ENCODE measurements at regions not wholly inside any gene's neighbourhood (a gene's known extent, or its start where the extent isn't known, plus 50 kb on each side); places are given as distances from the start of the nearest gene placed in this dataset.

DNA sequence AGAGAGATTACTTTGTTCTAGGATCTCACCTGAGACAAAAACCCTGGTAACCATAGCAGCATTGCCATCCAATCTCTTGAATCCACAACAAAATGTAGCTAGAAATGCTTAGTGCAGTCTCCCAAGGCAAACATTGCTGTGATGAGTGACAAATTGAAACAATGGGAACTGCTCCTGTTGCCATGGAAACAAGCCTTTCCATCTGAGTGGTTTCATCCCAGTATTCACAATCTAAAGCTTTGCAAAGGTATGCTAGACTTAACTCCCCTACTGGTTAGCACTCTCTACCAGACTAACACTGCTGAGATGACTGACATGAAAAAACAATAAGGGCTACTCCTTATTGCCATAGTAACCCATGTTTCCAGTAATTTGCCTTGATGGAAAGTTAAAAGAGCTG, 172.6 kb upstream of the CNTN3 start:
- H3K4me1 ChIP-seq (ENCODE audit: control insufficient read depth in 2 of 2, insufficient read depth in 1 of 2, low read depth in 1 of 2, low read length in 2 of 2), result peaks cover 2 to 19% of the 10 kb centered on the region in 2 donors
- H3K4ac ChIP-seq (ENCODE audit: low read length), result no peak overlapping the region
- H3K27me3 ChIP-seq (ENCODE audit: control insufficient read depth in 3 of 3, insufficient read depth in 3 of 3, low read depth in 1 of 3, low read length in 3 of 3), result peaks cover 0 to 2% (median 0%) of the 10 kb centered on the region in 3 experiments
- no peak overlapping the region for H3K9ac ChIP-seq (ENCODE audit: low read depth, low read length, poor library complexity)
- H2BK5ac ChIP-seq (ENCODE audit: low read length), result no peak overlapping the region
- DNase-seq (ENCODE audit: low spot score), result peak; percentile 51
- H3K4me3 ChIP-seq (ENCODE audit: low read length in 2 of 2), result no peak overlapping the region
- no peak overlapping the region for H2BK120ac ChIP-seq (ENCODE audit: low read depth, low read length)
- no peak overlapping the region for H4K8ac ChIP-seq (ENCODE audit: low read depth, low read length)
- no peaks in the 10 kb centered on the region for H3K9me3 ChIP-seq (replicated peaks in 1 of 2; ENCODE audit: control insufficient read depth in 2 of 2, insufficient read depth in 1 of 2, low read depth in 1 of 2, low read length in 2 of 2)
- H3K27ac ChIP-seq (replicated peaks; ENCODE audit: low read length), result no peak overlapping the region
- H3K14ac ChIP-seq (ENCODE audit: low read length), result no peak overlapping the region
- H3K23ac ChIP-seq (ENCODE audit: low read depth, low read length, poor library complexity), result no peak overlapping the region
- H2AFZ ChIP-seq (ENCODE audit: low read length), result no peak overlapping the region
- no peak overlapping the region for H2BK15ac ChIP-seq (ENCODE audit: low read length)
- no peak overlapping the region for H2AK5ac ChIP-seq (ENCODE audit: low read depth, low read length)
- H3K4me2 ChIP-seq (ENCODE audit: insufficient read depth, low read length, poor library complexity, severe bottlenecking), result no peak overlapping the region
- no peaks in the 10 kb centered on the region for H3K79me1 ChIP-seq (ENCODE audit: low read depth, low read length)
- H3K18ac ChIP-seq (ENCODE audit: low read length), result no peak overlapping the region
- H4K91ac ChIP-seq (ENCODE audit: low read depth, low read length, poor library complexity), result no peak overlapping the region
- no peaks in the 10 kb centered on the region for H3K36me3 ChIP-seq (replicated peaks in 1 of 2; ENCODE audit: control insufficient read depth in 2 of 2, insufficient read depth in 2 of 2, low read length in 2 of 2)
- no peak overlapping the region for H2BK12ac ChIP-seq (ENCODE audit: low read length)

DNA sequence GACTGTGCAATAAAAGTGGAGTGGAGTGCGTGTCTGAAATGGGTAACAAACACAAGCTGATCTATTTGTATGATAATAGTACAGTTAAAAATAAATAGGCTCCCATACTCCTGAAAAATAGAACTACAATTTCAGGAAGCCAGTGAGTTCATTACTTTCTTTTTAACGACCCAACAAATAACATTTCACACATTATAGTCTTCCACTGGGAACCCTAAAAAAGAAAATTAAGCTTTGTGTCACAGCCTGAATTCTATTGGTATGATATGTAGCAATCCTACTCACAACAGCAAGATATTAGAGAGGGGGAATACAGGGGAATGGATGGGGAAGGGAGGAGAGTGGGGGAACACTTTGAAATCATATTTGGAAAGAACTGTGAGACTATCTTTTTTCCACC, 156.9 kb upstream of the CNTN3 start:
- Histone ChIP-seq H3K4me1 (ENCODE audit: control insufficient read depth in 2 of 2, insufficient read depth in 1 of 2, low read depth in 1 of 2, low read length in 2 of 2) (peaks cover 0 to 2% of the 10 kb centered on the region in 2 donors), H3K9ac (ENCODE audit: low read depth, low read length, poor library complexity) (no peak overlapping the region), H2BK15ac (ENCODE audit: low read length) (no peak overlapping the region), H2AK5ac (ENCODE audit: low read depth, low read length) (no peak overlapping the region), H4K91ac (ENCODE audit: low read depth, low read length, poor library complexity) (no peak overlapping the region), H3K14ac (ENCODE audit: low read length) (no peak overlapping the region), H3K27ac (replicated peaks; ENCODE audit: low read length) (no peak overlapping the region), H2AFZ (ENCODE audit: low read length) (no peak overlapping the region), H2BK120ac (ENCODE audit: low read depth, low read length) (no peak overlapping the region), H3K4me2 (ENCODE audit: insufficient read depth, low read length, poor library complexity, severe bottlenecking) (no peak overlapping the region), H3K23ac (ENCODE audit: low read depth, low read length, poor library complexity) (no peak overlapping the region), H3K18ac (ENCODE audit: low read length) (no peak overlapping the region), H3K79me1 (ENCODE audit: low read depth, low read length) (no peaks in the 10 kb centered on the region), H3K4me3 (ENCODE audit: low read length in 2 of 2) (no peak overlapping the region), H3K4ac (ENCODE audit: low read length) (no peak overlapping the region), H3K36me3 (replicated peaks in 1 of 2; ENCODE audit: control insufficient read depth in 2 of 2, insufficient read depth in 2 of 2, low read length in 2 of 2) (no peaks in the 10 kb centered on the region), H2BK12ac (ENCODE audit: low read length) (no peak overlapping the region), H4K8ac (ENCODE audit: low read depth, low read length) (no peak overlapping the region), H3K9me3 (replicated peaks in 1 of 2; ENCODE audit: control insufficient read depth in 2 of 2, insufficient read depth in 1 of 2, low read depth in 1 of 2, low read length in 2 of 2) (no peaks in the 10 kb centered on the region), H3K27me3 (ENCODE audit: control insufficient read depth in 3 of 3, insufficient read depth in 3 of 3, low read depth in 1 of 3, low read length in 3 of 3) (no peaks in the 10 kb centered on the region), H2BK5ac (ENCODE audit: low read length) (no peak overlapping the region)
- no peak for DNase-seq (ENCODE audit: low spot score)
- WGBS, 2 donors (ENCODE audit: extremely low coverage in 2 of 2, insufficient read length in 2 of 2, insufficient replicate concordance in 1 of 2), result no CpG with 5 or more reads among the region's 2 CpGs

DNA sequence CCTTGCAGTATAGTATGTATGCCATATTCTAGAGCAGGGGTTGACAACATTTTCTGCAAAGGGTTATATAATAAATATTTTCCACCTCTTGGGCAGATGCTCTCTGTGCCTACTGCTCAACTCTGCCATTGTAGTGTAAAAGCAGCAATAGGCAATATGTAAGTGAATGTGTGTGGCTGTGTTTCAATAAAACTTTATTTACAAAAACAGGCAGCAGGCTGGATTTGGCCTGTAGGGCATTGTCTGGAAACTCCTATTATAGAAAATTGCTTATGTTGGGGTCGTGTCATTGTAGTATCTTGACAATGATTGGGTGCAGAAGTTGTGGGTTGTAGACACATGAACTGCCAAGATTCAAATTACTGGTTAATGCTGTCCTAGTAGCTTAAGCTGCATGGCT, 153.6 kb upstream of the CNTN3 start:
- H3K4me1 ChIP-seq (ENCODE audit: control insufficient read depth in 2 of 2, insufficient read depth in 1 of 2, low read depth in 1 of 2, low read length in 2 of 2), result peaks cover 0 to 2% of the 10 kb centered on the region in 2 donors
- no peak overlapping the region for H3K14ac ChIP-seq (ENCODE audit: low read length)
- H2BK15ac ChIP-seq (ENCODE audit: low read length), result no peak overlapping the region
- H3K4ac ChIP-seq (ENCODE audit: low read length), result no peak overlapping the region
- H3K4me2 ChIP-seq (ENCODE audit: insufficient read depth, low read length, poor library complexity, severe bottlenecking), result no peak overlapping the region
- H3K18ac ChIP-seq (ENCODE audit: low read length), result no peak overlapping the region
- H2BK120ac ChIP-seq (ENCODE audit: low read depth, low read length), result no peak overlapping the region
- H3K27ac ChIP-seq (replicated peaks; ENCODE audit: low read length), result no peak overlapping the region
- no peaks in the 10 kb centered on the region for H3K79me1 ChIP-seq (ENCODE audit: low read depth, low read length)
- H3K4me3 ChIP-seq (ENCODE audit: low read length in 2 of 2), result no peak overlapping the region
- no peak for DNase-seq (ENCODE audit: low spot score)
- H2AFZ ChIP-seq (ENCODE audit: low read length), result peak overlapping the region; percentile 7
- H3K9ac ChIP-seq (ENCODE audit: low read depth, low read length, poor library complexity), result no peak overlapping the region
- peaks cover 0 to 2% of the 10 kb centered on the region in 2 donors for H3K9me3 ChIP-seq (replicated peaks in 1 of 2; ENCODE audit: control insufficient read depth in 2 of 2, insufficient read depth in 1 of 2, low read depth in 1 of 2, low read length in 2 of 2)
- no peaks in the 10 kb centered on the region for H3K27me3 ChIP-seq (ENCODE audit: control insufficient read depth in 3 of 3, insufficient read depth in 3 of 3, low read depth in 1 of 3, low read length in 3 of 3)
- no CpG with 5 or more reads among the region's 1 CpG for WGBS, 2 donors (ENCODE audit: extremely low coverage in 2 of 2, insufficient read length in 2 of 2, insufficient replicate concordance in 1 of 2)
- no peak overlapping the region for H4K8ac ChIP-seq (ENCODE audit: low read depth, low read length)
- H3K36me3 ChIP-seq (replicated peaks in 1 of 2; ENCODE audit: control insufficient read depth in 2 of 2, insufficient read depth in 2 of 2, low read length in 2 of 2), result no peaks in the 10 kb centered on the region
- H2AK5ac ChIP-seq (ENCODE audit: low read depth, low read length), result no peak overlapping the region
- H4K91ac ChIP-seq (ENCODE audit: low read depth, low read length, poor library complexity), result no peak overlapping the region
- no peak overlapping the region for H2BK12ac ChIP-seq (ENCODE audit: low read length)
- no peak overlapping the region for H3K23ac ChIP-seq (ENCODE audit: low read depth, low read length, poor library complexity)
- no peak overlapping the region for H2BK5ac ChIP-seq (ENCODE audit: low read length)

DNA sequence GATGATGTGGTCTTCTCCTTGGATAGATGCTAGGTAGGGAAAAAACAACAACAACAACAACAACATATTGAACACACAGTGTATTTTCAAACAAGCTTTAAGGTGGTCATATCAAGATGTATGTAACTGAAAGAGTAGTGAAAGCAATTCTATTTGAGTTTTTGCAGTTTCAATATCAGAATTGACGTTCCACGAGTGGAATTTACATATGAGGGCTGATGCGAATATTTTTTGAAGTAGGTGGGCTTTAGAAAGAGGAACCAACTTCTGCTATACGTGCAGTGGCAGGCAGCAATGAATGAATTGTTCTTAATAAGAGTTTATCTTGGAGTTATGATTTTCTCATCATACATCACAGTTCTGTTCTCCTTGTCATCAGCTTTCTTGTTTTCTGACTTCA, 151.9 kb upstream of the CNTN3 start:
- H2AK5ac ChIP-seq (ENCODE audit: low read depth, low read length), result no peak overlapping the region
- no peak overlapping the region for H2BK15ac ChIP-seq (ENCODE audit: low read length)
- no peak for DNase-seq (ENCODE audit: low spot score)
- H2BK5ac ChIP-seq (ENCODE audit: low read length), result no peak overlapping the region
- no peaks in the 10 kb centered on the region for H3K79me1 ChIP-seq (ENCODE audit: low read depth, low read length)
- no peak overlapping the region for H4K8ac ChIP-seq (ENCODE audit: low read depth, low read length)
- H2BK120ac ChIP-seq (ENCODE audit: low read depth, low read length), result no peak overlapping the region
- WGBS, 2 donors (ENCODE audit: extremely low coverage in 2 of 2, insufficient read length in 2 of 2, insufficient replicate concordance in 1 of 2), result no CpG with 5 or more reads among the region's 4 CpGs
- no peak overlapping the region for H3K4me3 ChIP-seq (ENCODE audit: low read length in 2 of 2)
- no peaks in the 10 kb centered on the region for H3K36me3 ChIP-seq (replicated peaks in 1 of 2; ENCODE audit: control insufficient read depth in 2 of 2, insufficient read depth in 2 of 2, low read length in 2 of 2)
- no peak overlapping the region for H3K4me2 ChIP-seq (ENCODE audit: insufficient read depth, low read length, poor library complexity, severe bottlenecking)
- H3K18ac ChIP-seq (ENCODE audit: low read length), result no peak overlapping the region
- H3K27ac ChIP-seq (replicated peaks; ENCODE audit: low read length), result no peak overlapping the region
- H3K27me3 ChIP-seq (ENCODE audit: control insufficient read depth in 3 of 3, insufficient read depth in 3 of 3, low read depth in 1 of 3, low read length in 3 of 3), result no peaks in the 10 kb centered on the region
- H3K4ac ChIP-seq (ENCODE audit: low read length), result no peak overlapping the region
- no peak overlapping the region for H3K14ac ChIP-seq (ENCODE audit: low read length)
- H3K23ac ChIP-seq (ENCODE audit: low read depth, low read length, poor library complexity), result no peak overlapping the region
- peaks cover 0 to 2% of the 10 kb centered on the region in 2 donors for H3K9me3 ChIP-seq (replicated peaks in 1 of 2; ENCODE audit: control insufficient read depth in 2 of 2, insufficient read depth in 1 of 2, low read depth in 1 of 2, low read length in 2 of 2)
- no peak overlapping the region for H2AFZ ChIP-seq (ENCODE audit: low read length)
- H2BK12ac ChIP-seq (ENCODE audit: low read length), result no peak overlapping the region
- H4K91ac ChIP-seq (ENCODE audit: low read depth, low read length, poor library complexity), result no peak overlapping the region
- peaks cover 0 to 2% of the 10 kb centered on the region in 2 donors for H3K4me1 ChIP-seq (ENCODE audit: control insufficient read depth in 2 of 2, insufficient read depth in 1 of 2, low read depth in 1 of 2, low read length in 2 of 2)
- H3K9ac ChIP-seq (ENCODE audit: low read depth, low read length, poor library complexity), result no peak overlapping the region
